Astrocyte (in vitro differentiated cells and primary cell): ENCODE measurements at regions not wholly inside any gene's neighbourhood (a gene's known extent, or its start where the extent isn't known, plus 50 kb on each side); places are given as distances from the start of the nearest gene placed in this dataset.

ENCODE experiments used
- CTCF ChIP-seq: IDR thresholded peaks from 2 replicates; pipeline ENCODE4 v1.5.1; 2011; ENCODE audit warnings: low read depth, mild to moderate bottlenecking, inconsistent platforms, low read length, moderate library complexity; ENCODE audit not compliant: insufficient read depth
- EZH2 ChIP-seq: IDR thresholded peaks from 2 replicates; pipeline ENCODE4 v1.6.1; 2012; ENCODE audit warnings: mild to moderate bottlenecking, low read length, inconsistent platforms; ENCODE audit not compliant: insufficient read depth

- TF ChIP-seq CTCF (no peak), EZH2 (no peak)
These were observed 1015.2 kb upstream of the FANCL start for GRCh38 chr2:59256290-59256689.
